ENCODE measurements at regions not wholly inside any gene's neighbourhood (a gene's known extent, or its start where the extent isn't known, plus 50 kb on each side); places are given as distances from the start of the nearest gene placed in this dataset.
"Not testable (repeated sequence)": the region's sequence is repeated elsewhere in the genome, so short reads cannot be mapped to it uniquely, and the experiment has no call there.

- no peak overlapping the region for H3K4me3 ChIP-seq (ENCODE audit: low read depth, low read length)
- no peak for TF ChIP-seq CTCF (IDR thresholded peaks at IDR 0.05; ENCODE audit: insufficient read depth, low read length, severe bottlenecking)
- H3K36me3 ChIP-seq (ENCODE audit: control insufficient read depth, insufficient read depth, low read length) = no peaks in the 10 kb centered on the region
- FAIRE-seq (no peak), DNase-seq (ENCODE audit: low read depth) (no peak)
- H3K27me3 ChIP-seq (ENCODE audit: control insufficient read depth, insufficient read depth, low read length) = no peaks in the 10 kb centered on the region
Measured at GRCh38 chr5:97563050-97563657, 380.1 kb upstream of the RIOK2 start.

GRCh38 chr5:97568382-97568781 lies 385.3 kb upstream of the RIOK2 start:
- Histone ChIP-seq H3K36me3 (ENCODE audit: control insufficient read depth, insufficient read depth, low read length) (no peaks in the 10 kb centered on the region), H3K27me3 (ENCODE audit: control insufficient read depth, insufficient read depth, low read length) (no peaks in the 10 kb centered on the region), H3K4me3 (ENCODE audit: low read depth, low read length) (no peak overlapping the region)
- FAIRE-seq (no peak), DNase-seq (ENCODE audit: low read depth) (no peak)
- no peak for TF ChIP-seq CTCF (IDR thresholded peaks at IDR 0.05; ENCODE audit: insufficient read depth, low read length, severe bottlenecking)

- DNase-seq (ENCODE audit: low read depth) (no peak), FAIRE-seq (no peak)
- no peaks in the 10 kb centered on the region for H3K36me3 ChIP-seq (ENCODE audit: control insufficient read depth, insufficient read depth, low read length)
- H3K4me3 ChIP-seq (ENCODE audit: low read depth, low read length) = no peak overlapping the region
- no peaks in the 10 kb centered on the region for H3K27me3 ChIP-seq (ENCODE audit: control insufficient read depth, insufficient read depth, low read length)
- no peak for TF ChIP-seq CTCF (IDR thresholded peaks at IDR 0.05; ENCODE audit: insufficient read depth, low read length, severe bottlenecking)
Measured at GRCh38 chr5:97570242-97570641, 387.2 kb upstream of the RIOK2 start.

GRCh38 chr5:97575322-97575721 lies 392.3 kb upstream of the RIOK2 start:
- Histone ChIP-seq H3K4me3 (ENCODE audit: low read depth, low read length) (no peak overlapping the region), H3K36me3 (ENCODE audit: control insufficient read depth, insufficient read depth, low read length) (no peaks in the 10 kb centered on the region), H3K27me3 (ENCODE audit: control insufficient read depth, insufficient read depth, low read length) (no peaks in the 10 kb centered on the region)
- no peak for FAIRE-seq
- no peak for DNase-seq (ENCODE audit: low read depth)
- TF ChIP-seq CTCF (IDR thresholded peaks at IDR 0.05; ENCODE audit: insufficient read depth, low read length, severe bottlenecking) = no peak

- no peak for FAIRE-seq
- DNase-seq (ENCODE audit: low read depth) = no peak
- Histone ChIP-seq H3K27me3 (ENCODE audit: control insufficient read depth, insufficient read depth, low read length) (no peaks in the 10 kb centered on the region), H3K4me3 (ENCODE audit: low read depth, low read length) (no peak overlapping the region), H3K36me3 (ENCODE audit: control insufficient read depth, insufficient read depth, low read length) (no peaks in the 10 kb centered on the region)
- TF ChIP-seq CTCF (IDR thresholded peaks at IDR 0.05; ENCODE audit: insufficient read depth, low read length, severe bottlenecking) = no peak
Measured at GRCh38 chr5:97576956-97577355, 393.9 kb upstream of the RIOK2 start.

GRCh38 chr5:97579977-97580376 lies 396.9 kb upstream of the RIOK2 start:
- H3K36me3 ChIP-seq (ENCODE audit: control insufficient read depth, insufficient read depth, low read length); DNase-seq (ENCODE audit: low read depth); H3K4me3 ChIP-seq (ENCODE audit: low read depth, low read length); FAIRE-seq; H3K27me3 ChIP-seq (ENCODE audit: control insufficient read depth, insufficient read depth, low read length): not testable (repeated sequence)
